ENCODE measurements at regions not wholly inside any gene's neighbourhood (a gene's known extent, or its start where the extent isn't known, plus 50 kb on each side); places are given as distances from the start of the nearest gene placed in this dataset.

DNA sequence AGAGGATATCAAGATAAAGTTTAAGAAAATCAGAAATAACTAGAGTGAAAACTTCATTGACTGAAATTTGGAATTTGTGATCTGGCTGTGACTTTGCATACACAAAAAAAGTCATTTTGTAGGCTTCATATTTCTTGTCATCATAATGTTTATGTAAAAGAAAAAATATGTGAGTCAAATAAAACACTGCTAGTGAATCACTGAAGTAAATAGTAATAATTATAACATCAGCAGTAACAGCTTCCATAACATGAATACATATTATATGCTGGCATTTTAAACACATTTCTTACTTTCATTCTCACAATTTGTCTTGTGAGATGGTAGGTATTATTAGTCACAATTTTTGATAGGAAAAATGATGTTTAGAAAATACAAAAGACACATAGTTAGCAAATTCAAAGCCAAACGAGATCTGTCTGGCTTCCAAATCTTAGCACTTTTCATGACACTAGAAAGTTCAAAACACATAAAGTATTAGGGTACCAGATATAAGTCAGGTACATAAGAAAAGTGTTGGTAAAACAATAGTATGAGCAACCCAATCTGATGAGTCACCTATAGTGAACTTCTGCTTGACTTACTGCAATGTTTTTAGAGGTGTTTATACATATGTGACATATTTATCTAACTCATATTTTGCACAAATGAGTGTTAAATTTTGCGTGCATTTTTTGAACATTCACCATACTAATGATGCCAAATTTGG is 241.0 kb upstream of the SNX7 start:
- DNase-seq, result no peak

GRCh38 chr1:98417820-98418219 is 243.7 kb upstream of the SNX7 start:
- no peak for DNase-seq

- no peak for DNase-seq
These were observed 251.4 kb upstream of the SNX7 start for GRCh38 chr1:98410082-98410481.

DNA sequence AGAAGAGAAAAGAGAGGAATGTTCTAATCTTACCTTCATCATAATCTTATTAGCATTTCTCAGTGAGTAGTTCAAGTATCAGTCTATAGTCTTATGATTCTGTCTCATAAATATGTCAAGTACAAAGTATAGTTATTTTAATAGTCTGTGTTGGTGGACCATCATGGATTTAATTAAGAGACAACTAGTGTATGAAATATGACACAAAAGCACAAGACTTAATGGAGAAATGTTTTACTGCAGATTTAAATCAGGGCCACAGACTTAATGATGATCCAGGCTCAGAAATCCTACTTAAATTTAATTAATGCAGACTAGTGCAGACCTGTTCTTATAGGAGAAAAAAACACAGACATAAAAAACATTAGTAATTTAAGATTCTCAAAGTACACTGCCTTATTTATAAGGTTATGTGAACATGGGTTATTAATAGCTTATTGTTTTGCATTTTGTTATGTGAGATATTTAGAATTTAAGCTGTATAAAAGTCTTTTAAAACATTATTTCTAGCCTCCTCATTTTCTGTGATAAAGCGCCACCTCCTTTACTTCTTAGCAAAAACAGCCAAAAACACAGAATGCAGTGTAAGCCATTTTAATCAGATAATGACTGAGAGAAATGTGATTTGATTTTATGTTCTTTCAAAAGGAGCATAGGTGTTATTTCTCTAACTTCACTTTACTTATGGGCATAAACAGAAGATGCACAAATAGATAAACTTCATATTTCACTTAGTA is 255.0 kb upstream of the SNX7 start:
- DNase-seq, result no peak

DNA sequence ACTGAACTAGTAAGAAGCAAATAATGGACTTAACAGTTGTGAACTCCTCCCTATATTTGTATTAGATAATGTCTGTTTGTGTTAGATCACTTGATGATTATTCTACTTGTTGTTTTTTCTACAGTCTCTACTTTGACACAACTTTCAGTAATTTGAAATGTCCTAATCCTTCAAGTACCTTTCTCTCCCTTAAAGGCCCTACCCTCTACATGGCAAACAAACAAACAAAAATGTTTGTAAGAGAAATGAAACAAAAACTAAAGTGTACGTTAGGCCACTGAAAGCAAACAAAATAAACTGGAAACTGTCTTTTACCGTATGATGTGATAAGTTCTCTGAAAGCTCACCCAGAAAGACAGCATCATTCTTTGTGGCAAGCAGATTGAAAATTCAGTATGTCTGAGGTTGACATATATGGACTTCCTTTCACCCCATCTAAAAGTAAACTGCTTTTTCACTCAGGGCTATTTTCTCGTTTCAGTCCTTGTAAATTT is 255.9 kb upstream of the SNX7 start:
- no peak for DNase-seq

GRCh38 chr1:98404866-98405265 is 256.7 kb upstream of the SNX7 start:
- no peak for DNase-seq

DNA sequence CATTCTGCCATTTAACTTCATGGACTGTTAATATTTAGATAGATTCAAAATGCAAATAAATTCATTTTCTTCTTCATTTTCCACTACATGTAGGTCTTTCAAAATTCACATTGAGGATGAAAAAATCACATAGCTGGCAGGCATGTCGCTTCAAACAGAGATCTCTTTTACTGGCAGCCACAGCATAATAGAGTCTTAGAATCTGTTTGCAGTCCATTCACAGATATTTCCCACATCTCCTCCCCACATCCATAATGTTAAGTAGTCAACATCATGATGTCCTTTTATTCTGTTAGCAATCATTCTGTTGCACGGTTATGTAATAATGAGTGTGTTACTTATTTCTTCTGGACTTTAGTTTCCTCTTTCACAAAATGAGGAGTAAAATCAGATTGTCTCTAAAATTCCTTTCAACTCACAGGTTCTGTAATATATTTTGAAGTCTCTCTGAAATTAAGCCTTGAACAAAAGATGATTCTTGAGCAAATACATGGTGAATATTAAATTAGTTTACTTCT is 257.5 kb upstream of the SNX7 start:
- no peak for DNase-seq

DNA sequence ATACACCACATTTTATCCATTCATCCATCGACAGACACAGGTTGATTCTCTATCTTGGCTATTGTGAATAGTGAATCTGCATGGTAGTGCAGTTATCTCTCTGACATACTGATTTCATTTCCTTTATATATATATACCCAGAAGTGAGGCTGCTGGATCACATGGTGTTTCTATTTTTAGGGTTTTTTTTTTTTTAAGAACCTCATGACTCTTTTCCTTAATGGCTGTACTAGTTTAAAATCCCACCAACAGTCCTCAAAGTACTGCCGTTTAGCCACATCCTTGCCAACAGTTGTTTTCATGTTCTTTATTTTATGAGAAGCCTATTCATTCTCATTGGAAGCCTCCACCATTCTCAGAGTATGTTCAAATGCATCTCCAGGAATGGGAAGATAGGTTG is 258.7 kb upstream of the SNX7 start:
- peak; percentile 10 to 22 for DNase-seq

DNA sequence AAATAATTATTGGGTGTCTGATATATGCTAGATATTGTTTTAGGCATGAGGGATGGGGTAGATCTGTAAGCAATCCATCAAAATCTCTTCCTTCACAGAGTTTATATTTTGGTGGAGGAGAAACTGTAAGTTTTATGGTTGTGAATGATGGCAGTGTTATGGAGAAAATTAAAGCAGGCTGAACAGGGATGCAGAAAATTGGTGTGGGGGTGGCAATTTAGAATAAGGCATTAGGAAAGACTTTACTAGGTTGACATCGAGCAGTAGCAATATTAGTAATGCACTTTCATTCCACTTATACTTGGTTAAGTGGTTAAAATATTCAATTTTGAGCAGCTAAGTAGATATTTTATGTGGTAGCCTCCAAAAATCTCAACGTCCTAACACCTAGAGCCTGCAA is 261.1 kb upstream of the SNX7 start:
- DNase-seq, result no peak

DNA sequence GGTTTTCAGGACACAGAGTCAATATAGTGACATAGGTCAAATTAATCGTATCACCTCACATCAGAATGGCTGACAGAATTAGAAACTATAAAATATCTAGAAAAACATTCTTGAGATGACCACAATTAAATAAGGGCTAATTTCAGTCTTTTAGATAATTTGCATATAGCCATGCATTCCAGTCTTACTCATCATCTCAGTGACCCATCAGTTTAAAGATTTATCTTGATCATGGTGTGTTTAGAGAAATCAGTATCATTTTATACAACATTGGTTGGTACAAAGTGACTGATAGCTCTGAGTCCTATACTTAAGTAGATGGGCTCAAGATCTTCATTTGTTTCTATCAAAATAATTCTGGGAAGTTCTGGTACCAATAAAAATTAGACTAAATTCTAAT is 262.3 kb upstream of the SNX7 start:
- DNase-seq, result no peak

DNA sequence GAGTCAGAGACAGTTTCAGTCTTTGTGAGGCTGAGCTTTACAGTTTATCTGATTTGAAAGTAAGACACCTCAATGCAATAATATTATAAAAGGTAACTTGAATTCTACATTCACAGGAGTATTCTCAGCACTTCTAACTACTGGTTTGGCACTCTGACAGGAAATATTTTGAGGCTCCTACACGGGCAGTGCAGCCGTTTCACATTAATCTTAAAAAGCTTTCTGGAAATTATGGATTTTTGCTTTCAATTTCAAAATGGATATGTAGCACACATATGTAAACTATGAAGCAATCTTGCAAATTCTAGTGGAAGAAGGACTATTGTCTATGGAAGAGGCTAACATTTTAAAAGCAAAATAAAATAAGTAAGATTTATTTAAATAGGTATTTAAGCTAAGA is 262.9 kb upstream of the SNX7 start:
- no peak for DNase-seq

DNA sequence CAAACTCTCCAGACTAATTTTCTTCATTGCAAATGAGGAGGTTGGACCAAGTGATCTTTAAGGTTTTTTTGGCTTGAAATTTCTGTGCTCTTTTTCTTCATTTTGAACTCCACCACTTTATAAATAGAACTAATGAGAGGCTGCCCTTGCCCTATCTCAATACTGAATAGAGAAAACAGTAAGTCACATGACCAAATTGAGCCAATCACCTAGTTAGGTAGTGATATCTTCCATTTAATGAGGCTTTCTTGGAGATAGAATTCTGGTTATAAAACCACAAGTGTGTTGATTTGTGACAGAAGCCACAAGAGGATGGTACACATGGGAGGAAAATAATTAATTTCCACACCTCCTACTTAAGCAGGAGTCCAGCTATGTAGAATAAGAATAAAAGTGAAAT is 263.4 kb upstream of the SNX7 start:
- no peak for DNase-seq

DNA sequence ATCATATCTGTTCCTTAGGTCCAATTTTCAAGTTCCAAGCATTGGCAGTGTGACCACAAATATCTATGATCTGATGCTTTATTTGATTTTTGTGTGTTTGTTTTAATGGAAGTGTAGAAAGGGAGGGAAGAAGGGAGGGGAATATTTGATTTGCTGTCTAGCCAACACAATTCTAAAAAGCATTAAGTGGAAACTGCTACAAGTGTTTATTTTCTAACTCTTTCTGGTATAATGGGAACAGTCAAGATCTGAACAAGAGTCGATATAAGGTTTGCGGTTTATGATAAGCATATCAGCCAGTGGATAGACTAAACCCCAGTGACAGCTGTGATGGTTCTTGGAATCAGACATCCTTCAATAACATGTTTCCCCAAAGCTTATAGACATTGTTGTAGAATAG is 267.8 kb upstream of the SNX7 start:
- DNase-seq, result no peak

GRCh38 chr1:98391175-98391574 is 270.3 kb upstream of the SNX7 start:
- DNase-seq, result no peak

DNA sequence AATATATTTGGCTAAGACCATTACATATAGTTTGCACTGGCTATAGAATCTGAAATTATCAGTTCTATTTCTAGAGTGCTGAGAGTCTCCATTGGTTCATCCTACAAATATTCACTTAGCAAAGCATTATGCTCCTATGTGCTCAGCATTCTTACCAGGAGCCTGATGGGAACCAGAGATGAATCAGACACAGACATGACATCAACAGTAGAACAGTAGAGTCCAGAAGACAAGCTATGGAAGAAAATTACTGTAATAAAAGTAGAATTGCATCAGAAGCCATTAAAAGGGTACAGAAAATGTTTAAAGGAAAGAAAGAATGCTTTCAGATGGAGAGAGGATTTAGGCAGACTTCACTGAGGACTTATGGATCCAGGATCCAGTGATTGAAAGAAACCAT is 271.7 kb upstream of the SNX7 start:
- no peak for DNase-seq

- DNase-seq, result peak; percentile 62 to 64
These were observed 273.1 kb upstream of the SNX7 start for GRCh38 chr1:98388441-98388840.

- no peak for DNase-seq
These were observed 273.8 kb upstream of the SNX7 start for GRCh38 chr1:98387701-98388100.

- no peak for DNase-seq
These were observed 274.7 kb upstream of the SNX7 start for GRCh38 chr1:98386675-98387440.

- no peak for DNase-seq
These were observed 275.9 kb upstream of the SNX7 start for GRCh38 chr1:98385652-98386051.

DNA sequence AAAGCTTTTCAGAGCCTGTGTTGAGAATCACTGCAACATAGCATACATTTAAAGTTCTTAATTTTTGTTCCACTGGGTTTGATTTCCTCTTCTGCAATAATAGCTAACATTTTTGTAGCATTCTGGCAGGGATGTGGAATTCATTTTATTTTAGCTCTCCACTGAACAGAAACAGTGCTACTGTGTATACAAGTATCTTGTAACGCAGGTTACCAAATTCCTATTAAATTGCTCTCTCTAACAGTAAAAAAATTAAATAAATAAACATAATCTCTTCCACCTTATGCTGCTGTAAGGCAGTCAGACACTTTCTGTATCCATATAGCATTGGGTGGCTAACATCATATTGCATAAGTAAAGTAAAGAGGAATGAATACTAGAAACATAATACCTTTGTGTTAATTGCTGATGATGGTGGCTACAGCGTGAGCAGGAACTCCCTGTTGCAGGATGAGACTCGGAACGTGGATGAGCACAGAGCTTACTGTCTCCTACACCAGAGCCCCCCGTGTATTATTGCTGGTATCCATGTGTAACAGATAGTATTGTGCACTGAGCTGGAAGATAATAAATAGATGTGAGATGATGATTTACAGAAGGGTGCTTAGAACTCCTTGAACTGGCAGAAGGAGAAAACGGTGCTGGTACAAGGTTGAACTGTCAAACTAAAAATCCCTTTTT is 276.9 kb upstream of the SNX7 start:
- DNase-seq, result no peak

DNA sequence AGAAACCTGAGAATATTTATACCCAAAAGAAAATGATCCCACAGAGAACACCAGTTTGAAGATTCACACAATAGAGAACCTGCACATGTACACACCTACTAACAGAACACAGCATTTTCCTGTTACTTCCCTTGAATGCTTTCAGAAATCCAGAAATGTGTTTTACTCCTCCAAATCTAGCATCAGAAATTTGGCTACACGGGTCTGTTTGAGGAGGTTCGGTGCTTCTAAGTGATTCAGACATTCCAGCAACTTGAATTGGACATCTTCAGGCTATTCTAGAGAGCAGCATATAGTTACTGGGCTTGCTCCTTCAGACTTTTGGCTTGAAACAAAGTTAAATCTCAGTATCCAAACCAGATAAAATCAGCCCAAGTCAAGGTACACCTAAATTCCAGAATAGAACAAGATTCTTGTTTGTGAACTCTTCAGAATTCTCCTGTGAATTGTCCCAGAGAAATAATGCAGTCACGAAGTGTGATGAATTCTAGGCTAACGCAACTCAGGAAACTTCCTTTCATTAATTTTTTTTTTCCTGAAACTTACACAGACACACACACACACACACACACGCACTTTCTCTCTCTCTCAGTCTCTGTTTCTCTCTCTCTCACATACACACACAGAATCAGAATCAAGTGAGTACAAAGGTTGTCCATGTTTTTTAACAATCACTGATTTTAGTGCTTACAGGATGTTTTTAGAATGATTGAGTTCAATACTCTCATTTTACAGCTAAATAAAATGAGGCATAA is 278.4 kb upstream of the SNX7 start:
- DNase-seq, result no peak

DNA sequence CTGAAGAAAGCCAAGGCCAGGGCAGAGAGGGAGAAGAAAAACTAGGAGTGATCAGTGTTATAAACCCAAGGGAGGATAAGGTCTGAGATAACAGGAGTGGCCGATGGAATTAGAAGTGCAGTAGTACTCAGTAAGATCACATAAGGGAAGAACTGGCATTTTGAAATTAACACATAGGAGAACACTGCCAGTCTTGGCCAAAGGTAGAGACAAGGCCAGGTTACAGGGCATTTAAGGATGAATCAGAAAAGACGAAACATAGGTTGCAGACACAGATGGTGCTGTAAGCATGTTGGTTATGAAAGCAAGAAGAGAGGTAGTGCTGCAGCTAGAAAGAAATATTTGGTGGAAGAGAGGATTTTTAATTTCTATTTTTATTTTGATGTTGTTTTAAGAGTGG is 278.9 kb upstream of the SNX7 start:
- no peak for DNase-seq
